ENCODE measurements at regions not wholly inside any gene's neighbourhood (a gene's known extent, or its start where the extent isn't known, plus 50 kb on each side); places are given as distances from the start of the nearest gene placed in this dataset.

DNA sequence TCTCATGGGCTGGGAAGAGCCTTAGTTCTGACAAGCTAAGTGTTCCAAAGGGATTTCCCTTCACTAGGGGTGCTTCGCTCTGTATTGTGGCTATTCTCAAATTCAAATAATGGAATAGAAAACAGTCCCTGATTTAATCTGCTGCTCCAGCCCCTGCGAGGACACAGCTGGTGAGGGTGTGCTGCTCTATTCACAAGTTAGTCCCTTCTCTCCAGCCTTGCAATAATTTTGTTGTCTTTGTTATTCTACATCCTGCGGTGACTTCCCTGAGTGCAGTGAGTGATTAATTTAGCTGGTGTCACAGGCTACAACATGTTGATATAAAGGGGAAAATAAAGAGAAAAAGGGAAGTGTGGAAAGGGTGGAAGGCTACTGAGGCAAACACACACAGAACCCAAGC is 180.5 kb upstream of the VEPH1 start:
- TF ChIP-seq, protein P1, sequence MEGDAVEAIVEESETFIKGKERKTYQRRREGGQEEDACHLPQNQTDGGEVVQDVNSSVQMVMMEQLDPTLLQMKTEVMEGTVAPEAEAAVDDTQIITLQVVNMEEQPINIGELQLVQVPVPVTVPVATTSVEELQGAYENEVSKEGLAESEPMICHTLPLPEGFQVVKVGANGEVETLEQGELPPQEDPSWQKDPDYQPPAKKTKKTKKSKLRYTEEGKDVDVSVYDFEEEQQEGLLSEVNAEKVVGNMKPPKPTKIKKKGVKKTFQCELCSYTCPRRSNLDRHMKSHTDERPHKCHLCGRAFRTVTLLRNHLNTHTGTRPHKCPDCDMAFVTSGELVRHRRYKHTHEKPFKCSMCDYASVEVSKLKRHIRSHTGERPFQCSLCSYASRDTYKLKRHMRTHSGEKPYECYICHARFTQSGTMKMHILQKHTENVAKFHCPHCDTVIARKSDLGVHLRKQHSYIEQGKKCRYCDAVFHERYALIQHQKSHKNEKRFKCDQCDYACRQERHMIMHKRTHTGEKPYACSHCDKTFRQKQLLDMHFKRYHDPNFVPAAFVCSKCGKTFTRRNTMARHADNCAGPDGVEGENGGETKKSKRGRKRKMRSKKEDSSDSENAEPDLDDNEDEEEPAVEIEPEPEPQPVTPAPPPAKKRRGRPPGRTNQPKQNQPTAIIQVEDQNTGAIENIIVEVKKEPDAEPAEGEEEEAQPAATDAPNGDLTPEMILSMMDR (optimal IDR thresholded peaks at IDR 0.05 in 1 of 3, IDR thresholded peaks at IDR 0.05 in 1 of 3, conservative IDR thresholded peaks at IDR 0.05 in 1 of 3; ENCODE audit: extremely low read depth in 1 of 3, insufficient read depth in 2 of 3, low read length in 3 of 3), result no peak
- no peak for TF ChIP-seq EZH2 (IDR thresholded peaks at IDR 0.05; ENCODE audit: low read length)
